Kidney (tissue), 13 donors: ENCODE measurements at regions not wholly inside any gene's neighbourhood (a gene's known extent, or its start where the extent isn't known, plus 50 kb on each side); places are given as distances from the start of the nearest gene placed in this dataset.

Source experiments
- DNase-seq, 5 donors: peaks; one replicate each; pipeline ENCODE4 v3.0.0-alpha.2; 2013 to 2020
- FAIRE-seq: peaks from 2 replicates; lab custom pipeline; 2012; peaks lifted over from hg19 to GRCh38; lab: Jason Lieb, UNC
- H3K27ac ChIP-seq, 2 donors: one replicate each; pipeline ENCODE4 v1.7.0; 2013; ENCODE audit warnings: low read depth in 2 of 2, low read length in 2 of 2, inconsistent platforms in 1 of 2
- H3K27me3 ChIP-seq: one replicate; pipeline ENCODE4 v1.7.1; 2013; ENCODE audit warnings: low read length, inconsistent platforms; ENCODE audit not compliant: control insufficient read depth, insufficient read depth
- H3K36me3 ChIP-seq, 3 donors: one replicate each; pipeline versions ENCODE4 v1.7.0 to v1.7.1; 2013; ENCODE audit warnings: low read length in 3 of 3, control low read depth in 1 of 3, inconsistent platforms in 1 of 3; ENCODE audit not compliant: insufficient read depth in 3 of 3, control insufficient read depth in 2 of 3
- H3K4me1 ChIP-seq, 3 donors: one replicate each; pipeline versions ENCODE4 v1.7.0 to v1.7.1; 2013; ENCODE audit warnings: low read length in 3 of 3, inconsistent platforms in 1 of 3, low read depth in 1 of 3; ENCODE audit not compliant: control insufficient read depth in 2 of 3, insufficient read depth in 2 of 3
- H3K4me3 ChIP-seq, 3 donors: one replicate each; pipeline versions ENCODE4 v1.7.0 to v1.8.1; 2013; ENCODE audit warnings: low read length in 3 of 3, control low read depth in 1 of 3, inconsistent platforms in 1 of 3
- H3K9ac ChIP-seq, 3 donors: one replicate each; pipeline versions ENCODE4 v1.7.0 to v1.7.1; 2013; ENCODE audit warnings: low read length in 3 of 3, control low read depth in 1 of 3, inconsistent platforms in 1 of 3
- H3K9me3 ChIP-seq, 3 donors: one replicate each; pipeline versions ENCODE4 v1.7.0 to v1.7.1; 2013; ENCODE audit warnings: low read length in 3 of 3, control low read depth in 1 of 3, inconsistent platforms in 1 of 3; ENCODE audit not compliant: control insufficient read depth in 2 of 3, insufficient read depth in 1 of 3
- intact Hi-C: fragments of 100-400 bp; cut with DNase I; formaldehyde crosslinking; loops from one replicate; pipeline ENCODE4 v1.11.1; 2022
- TF ChIP-seq, protein P1 (sequence below): IDR thresholded peaks from 3 replicates; pipeline ENCODE4 v1.5.1; 2012; ENCODE audit warnings: mild to moderate bottlenecking, moderate library complexity, borderline replicate concordance; ENCODE audit not compliant: insufficient read depth; ENCODE audit errors: extremely low read depth
- donor health status: control.
- donor health status: control.
- donor health status: control.
- donor health status: control.
- donor health status: control.
- donor health status: DM: yes; HTN: yes; CAD: no.
- donor health status: Normal renal cell carcinoma (clear cell type).

- no peak for DNase-seq
These were observed 957.7 kb upstream of the POU3F3 start for GRCh38 chr2:103896182-103896581.

GRCh38 chr2:103898561-103898960 lies 955.4 kb upstream of the POU3F3 start:
- Histone ChIP-seq H3K4me3 (no peak overlapping the region), H3K4me1 (no peaks in the 10 kb centered on the region), H3K9me3 (no peaks in the 10 kb centered on the region), H3K9ac (no peak overlapping the region), H3K36me3 (no peaks in the 10 kb centered on the region), H3K27me3 (no peaks in the 10 kb centered on the region), H3K27ac (no peak overlapping the region)
- FAIRE-seq (peak; percentile 39), DNase-seq (no peak)
- TF ChIP-seq, protein P1, sequence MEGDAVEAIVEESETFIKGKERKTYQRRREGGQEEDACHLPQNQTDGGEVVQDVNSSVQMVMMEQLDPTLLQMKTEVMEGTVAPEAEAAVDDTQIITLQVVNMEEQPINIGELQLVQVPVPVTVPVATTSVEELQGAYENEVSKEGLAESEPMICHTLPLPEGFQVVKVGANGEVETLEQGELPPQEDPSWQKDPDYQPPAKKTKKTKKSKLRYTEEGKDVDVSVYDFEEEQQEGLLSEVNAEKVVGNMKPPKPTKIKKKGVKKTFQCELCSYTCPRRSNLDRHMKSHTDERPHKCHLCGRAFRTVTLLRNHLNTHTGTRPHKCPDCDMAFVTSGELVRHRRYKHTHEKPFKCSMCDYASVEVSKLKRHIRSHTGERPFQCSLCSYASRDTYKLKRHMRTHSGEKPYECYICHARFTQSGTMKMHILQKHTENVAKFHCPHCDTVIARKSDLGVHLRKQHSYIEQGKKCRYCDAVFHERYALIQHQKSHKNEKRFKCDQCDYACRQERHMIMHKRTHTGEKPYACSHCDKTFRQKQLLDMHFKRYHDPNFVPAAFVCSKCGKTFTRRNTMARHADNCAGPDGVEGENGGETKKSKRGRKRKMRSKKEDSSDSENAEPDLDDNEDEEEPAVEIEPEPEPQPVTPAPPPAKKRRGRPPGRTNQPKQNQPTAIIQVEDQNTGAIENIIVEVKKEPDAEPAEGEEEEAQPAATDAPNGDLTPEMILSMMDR, result no peak
- intact Hi-C loops, result no loop called here

More at GRCh38 chr2:103896182-103896581, 957.7 kb upstream of the POU3F3 start:
- H3K36me3 ChIP-seq, result no peaks in the 10 kb centered on the region
- TF ChIP-seq, protein P1, result no peak
- intact Hi-C loops, result no loop called here
- no peak for FAIRE-seq
- no peak overlapping the region for H3K4me3 ChIP-seq
- H3K27ac ChIP-seq, result no peak overlapping the region
- no peaks in the 10 kb centered on the region for H3K4me1 ChIP-seq
- no peak overlapping the region for H3K9ac ChIP-seq
- no peaks in the 10 kb centered on the region for H3K9me3 ChIP-seq
- H3K27me3 ChIP-seq, result no peaks in the 10 kb centered on the region

- intact Hi-C loops, result no loop called here
- TF ChIP-seq, protein P1, result no peak
- DNase-seq, result no peak
These were observed 951.6 kb upstream of the POU3F3 start for GRCh38 chr2:103902347-103902746.

DNA sequence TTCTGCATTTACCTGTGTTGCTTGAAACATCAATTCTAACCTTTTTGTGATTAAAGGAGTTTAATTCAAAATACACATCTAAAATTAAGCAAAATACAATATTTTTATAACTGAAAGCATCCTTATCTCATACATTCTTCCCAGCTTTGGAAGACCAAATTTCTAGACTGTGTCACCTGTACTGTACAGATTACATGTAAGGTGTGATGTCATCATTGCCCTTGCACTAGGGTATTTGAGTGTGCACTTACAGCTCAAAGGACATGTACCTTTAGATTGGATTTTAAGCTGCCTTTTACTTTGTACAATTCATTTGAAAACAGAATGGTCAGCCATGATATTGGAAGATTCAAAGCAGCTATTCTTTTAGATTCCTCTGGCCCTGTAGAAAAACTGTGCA lies 932.8 kb upstream of the POU3F3 start:
- H3K4me1 ChIP-seq, result no peaks in the 10 kb centered on the region
- intact Hi-C loops, result no loop called here
- H3K9me3 ChIP-seq, result no peaks in the 10 kb centered on the region
- DNase-seq (no peak), FAIRE-seq (no peak)
- no peaks in the 10 kb centered on the region for H3K36me3 ChIP-seq
- no peak overlapping the region for H3K9ac ChIP-seq
- H3K4me3 ChIP-seq, result no peak overlapping the region
- H3K27ac ChIP-seq, result no peak overlapping the region
- H3K27me3 ChIP-seq, result no peaks in the 10 kb centered on the region
- TF ChIP-seq, protein P1, result no peak

More at GRCh38 chr2:103902347-103902746, 951.6 kb upstream of the POU3F3 start:
- Histone ChIP-seq H3K27me3 (no peaks in the 10 kb centered on the region), H3K36me3 (no peaks in the 10 kb centered on the region), H3K27ac (no peak overlapping the region), H3K4me1 (no peaks in the 10 kb centered on the region), H3K9ac (no peak overlapping the region), H3K9me3 (peaks cover 0 to 2% (median 0%) of the 10 kb centered on the region in 3 donors), H3K4me3 (no peak overlapping the region)
- FAIRE-seq, result no peak
